ENCODE measurements at regions not wholly inside any gene's neighbourhood (a gene's known extent, or its start where the extent isn't known, plus 50 kb on each side); places are given as distances from the start of the nearest gene placed in this dataset.
"Not testable (repeated sequence)": the region's sequence is repeated elsewhere in the genome, so short reads cannot be mapped to it uniquely, and the experiment has no call there.

GRCh38 chr18:52150050-52150449 lies 189.9 kb upstream of the DCC start:
- H3K9me3 ChIP-seq (ENCODE audit: control insufficient read depth, low read length), result no peaks in the 10 kb centered on the region
- H3K79me2 ChIP-seq, result no peaks in the 10 kb centered on the region
- no peak overlapping the region for H3K9ac ChIP-seq
- H3K27me3 ChIP-seq (ENCODE audit: control insufficient read depth, insufficient read depth, low read length), result no peaks in the 10 kb centered on the region
- H3K4me1 ChIP-seq, result no peaks in the 10 kb centered on the region
- H3K36me3 ChIP-seq (ENCODE audit: control insufficient read depth, insufficient read depth, low read length), result no peaks in the 10 kb centered on the region
- H2AFZ ChIP-seq, result no peak overlapping the region
- no peak overlapping the region for H3K4me2 ChIP-seq (ENCODE audit: low read length)
- TF ChIP-seq, protein P1, sequence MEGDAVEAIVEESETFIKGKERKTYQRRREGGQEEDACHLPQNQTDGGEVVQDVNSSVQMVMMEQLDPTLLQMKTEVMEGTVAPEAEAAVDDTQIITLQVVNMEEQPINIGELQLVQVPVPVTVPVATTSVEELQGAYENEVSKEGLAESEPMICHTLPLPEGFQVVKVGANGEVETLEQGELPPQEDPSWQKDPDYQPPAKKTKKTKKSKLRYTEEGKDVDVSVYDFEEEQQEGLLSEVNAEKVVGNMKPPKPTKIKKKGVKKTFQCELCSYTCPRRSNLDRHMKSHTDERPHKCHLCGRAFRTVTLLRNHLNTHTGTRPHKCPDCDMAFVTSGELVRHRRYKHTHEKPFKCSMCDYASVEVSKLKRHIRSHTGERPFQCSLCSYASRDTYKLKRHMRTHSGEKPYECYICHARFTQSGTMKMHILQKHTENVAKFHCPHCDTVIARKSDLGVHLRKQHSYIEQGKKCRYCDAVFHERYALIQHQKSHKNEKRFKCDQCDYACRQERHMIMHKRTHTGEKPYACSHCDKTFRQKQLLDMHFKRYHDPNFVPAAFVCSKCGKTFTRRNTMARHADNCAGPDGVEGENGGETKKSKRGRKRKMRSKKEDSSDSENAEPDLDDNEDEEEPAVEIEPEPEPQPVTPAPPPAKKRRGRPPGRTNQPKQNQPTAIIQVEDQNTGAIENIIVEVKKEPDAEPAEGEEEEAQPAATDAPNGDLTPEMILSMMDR (IDR thresholded peaks at IDR 0.05), result no peak
- H3K27ac ChIP-seq, result no peak overlapping the region
- no peak overlapping the region for H3K4me3 ChIP-seq (ENCODE audit: low read depth, low read length)

DNA sequence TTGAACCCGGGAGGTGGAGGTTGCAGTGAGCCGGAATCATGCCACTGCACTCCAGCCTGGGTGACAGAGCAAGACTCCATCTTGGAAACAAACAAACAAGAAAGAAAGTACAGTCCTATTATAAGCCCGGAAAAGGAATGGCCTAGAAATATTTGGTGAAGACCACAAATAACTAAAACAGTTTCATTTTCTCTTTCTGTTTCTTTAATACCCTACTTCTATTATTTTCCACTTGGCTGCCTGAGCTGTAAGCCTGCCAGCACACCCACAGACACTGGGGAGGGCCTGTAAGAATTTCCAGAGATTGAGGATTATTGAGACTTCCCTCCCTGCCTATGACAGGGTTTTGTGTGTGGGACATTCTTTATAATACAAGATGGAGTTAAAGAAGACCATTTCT lies 188.0 kb upstream of the DCC start:
- no peaks in the 10 kb centered on the region for H3K27me3 ChIP-seq (ENCODE audit: control insufficient read depth, insufficient read depth, low read length)
- H3K4me3 ChIP-seq (ENCODE audit: low read depth, low read length), result no peak overlapping the region
- H3K27ac ChIP-seq, result no peak overlapping the region
- no peak overlapping the region for H3K9ac ChIP-seq
- H3K9me3 ChIP-seq (ENCODE audit: control insufficient read depth, low read length), result no peaks in the 10 kb centered on the region
- H2AFZ ChIP-seq, result no peak overlapping the region
- H3K4me1 ChIP-seq, result no peaks in the 10 kb centered on the region
- TF ChIP-seq, protein P1 (IDR thresholded peaks at IDR 0.05), result no peak
- H3K79me2 ChIP-seq, result no peaks in the 10 kb centered on the region
- no peak overlapping the region for H3K4me2 ChIP-seq (ENCODE audit: low read length)
- H3K36me3 ChIP-seq (ENCODE audit: control insufficient read depth, insufficient read depth, low read length), result no peaks in the 10 kb centered on the region

DNA sequence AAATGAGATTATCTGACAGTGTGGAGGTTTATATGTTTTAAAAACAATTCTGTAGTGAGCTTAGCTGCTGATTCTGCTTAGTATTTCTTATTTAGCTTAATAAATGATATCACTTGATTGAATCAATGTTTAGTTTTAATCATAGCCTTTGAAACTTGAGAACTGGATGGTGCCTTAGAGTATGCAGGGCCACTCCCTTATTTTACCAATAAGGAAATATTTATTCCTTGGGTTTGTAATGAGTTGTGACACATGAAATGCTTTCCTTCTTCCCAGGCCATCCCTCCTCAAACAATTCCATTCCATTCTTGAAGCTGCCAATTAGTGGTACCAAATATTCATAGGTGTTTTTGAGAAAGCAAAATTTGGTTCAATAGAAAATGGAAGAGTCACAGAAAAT lies 183.8 kb upstream of the DCC start:
- no peaks in the 10 kb centered on the region for H3K27me3 ChIP-seq (ENCODE audit: control insufficient read depth, insufficient read depth, low read length)
- H3K4me1 ChIP-seq, result no peaks in the 10 kb centered on the region
- H3K9me3 ChIP-seq (ENCODE audit: control insufficient read depth, low read length), result no peaks in the 10 kb centered on the region
- H3K4me3 ChIP-seq (ENCODE audit: low read depth, low read length), result no peak overlapping the region
- no peaks in the 10 kb centered on the region for H3K79me2 ChIP-seq
- H3K4me2 ChIP-seq (ENCODE audit: low read length), result no peak overlapping the region
- H3K9ac ChIP-seq, result no peak overlapping the region
- TF ChIP-seq, protein P1 (IDR thresholded peaks at IDR 0.05), result no peak
- no peaks in the 10 kb centered on the region for H3K36me3 ChIP-seq (ENCODE audit: control insufficient read depth, insufficient read depth, low read length)
- H3K27ac ChIP-seq, result no peak overlapping the region
- H2AFZ ChIP-seq, result no peak overlapping the region

DNA sequence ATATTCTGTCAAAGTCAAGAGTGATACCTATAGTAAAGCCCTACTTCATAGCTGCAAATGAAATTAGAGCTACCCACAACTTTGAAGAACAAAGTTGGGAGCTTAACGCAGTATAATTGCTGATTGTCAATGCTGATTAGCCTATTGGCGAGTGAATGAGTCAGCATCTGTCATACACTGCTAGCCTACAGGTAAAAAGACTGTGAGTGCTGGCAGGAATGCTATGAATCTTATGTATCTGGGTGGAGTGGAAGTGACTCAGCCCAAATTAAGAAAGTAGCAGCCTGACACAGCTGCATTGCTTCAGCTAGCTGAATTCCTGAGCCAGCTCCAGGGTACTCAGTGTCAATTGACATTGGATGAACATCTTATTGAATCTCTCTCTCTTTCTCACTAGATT lies 179.4 kb upstream of the DCC start:
- TF ChIP-seq, protein P1 (IDR thresholded peaks at IDR 0.05), result no peak

GRCh38 chr18:52163478-52163877 lies 176.5 kb upstream of the DCC start:
- TF ChIP-seq, protein P1 (IDR thresholded peaks at IDR 0.05), result no peak
- Histone ChIP-seq H3K4me1 (no peaks in the 10 kb centered on the region), H3K27me3 (ENCODE audit: control insufficient read depth, insufficient read depth, low read length) (no peaks in the 10 kb centered on the region), H3K4me2 (ENCODE audit: low read length) (no peak overlapping the region), H3K9ac (no peak overlapping the region), H3K27ac (no peak overlapping the region), H3K79me2 (no peaks in the 10 kb centered on the region), H3K4me3 (ENCODE audit: low read depth, low read length) (no peak overlapping the region), H3K36me3 (ENCODE audit: control insufficient read depth, insufficient read depth, low read length) (no peaks in the 10 kb centered on the region), H2AFZ (no peak overlapping the region), H3K9me3 (ENCODE audit: control insufficient read depth, low read length) (no peaks in the 10 kb centered on the region)

More for the DNA sequence above, 179.4 kb upstream of the DCC start:
- Histone ChIP-seq H3K36me3 (ENCODE audit: control insufficient read depth, insufficient read depth, low read length) (no peaks in the 10 kb centered on the region), H3K4me2 (ENCODE audit: low read length) (no peak overlapping the region), H3K9ac (no peak overlapping the region), H3K27me3 (ENCODE audit: control insufficient read depth, insufficient read depth, low read length) (no peaks in the 10 kb centered on the region), H3K9me3 (ENCODE audit: control insufficient read depth, low read length) (no peaks in the 10 kb centered on the region), H3K27ac (no peak overlapping the region), H2AFZ (no peak overlapping the region), H3K79me2 (no peaks in the 10 kb centered on the region), H3K4me1 (no peaks in the 10 kb centered on the region), H3K4me3 (ENCODE audit: low read depth, low read length) (no peak overlapping the region)

GRCh38 chr18:52168131-52168530 lies 171.9 kb upstream of the DCC start:
- H2AFZ ChIP-seq; H3K4me3 ChIP-seq (ENCODE audit: low read depth, low read length); H3K4me2 ChIP-seq (ENCODE audit: low read length); H3K27ac ChIP-seq; H3K27me3 ChIP-seq (ENCODE audit: control insufficient read depth, insufficient read depth, low read length); H3K9ac ChIP-seq; H3K79me2 ChIP-seq; H3K36me3 ChIP-seq (ENCODE audit: control insufficient read depth, insufficient read depth, low read length); H3K9me3 ChIP-seq (ENCODE audit: control insufficient read depth, low read length); H3K4me1 ChIP-seq: not testable (repeated sequence)

Data from parathyroid adenoma (tissue), 2 donors.